ENCODE measurements at regions not wholly inside any gene's neighbourhood (a gene's known extent, or its start where the extent isn't known, plus 50 kb on each side); places are given as distances from the start of the nearest gene placed in this dataset.

- DNase-seq = peak in 43 of 58 donors; percentile 12 to 80 (median 47)
Observed at GRCh38 chr6:167731731-167732422, 94.8 kb upstream of the AFDN start.

- peak in 3 of 58 donors; percentile 15 to 60 (median 17) for DNase-seq
Observed at GRCh38 chr6:167733740-167734661, 92.7 kb upstream of the AFDN start.

GRCh38 chr6:167734662-167735083 is 92.0 kb upstream of the AFDN start:
- DNase-seq = no peak

GRCh38 chr6:167735084-167735950 is 91.4 kb upstream of the AFDN start:
- DNase-seq = no peak

- DNase-seq = no peak
Observed at GRCh38 chr6:167735951-167736288, 90.8 kb upstream of the AFDN start.

GRCh38 chr6:167736486-167737204 is 90.1 kb upstream of the AFDN start:
- DNase-seq = no peak

- DNase-seq = no peak
Observed at GRCh38 chr6:167737205-167737830, 89.4 kb upstream of the AFDN start.

GRCh38 chr6:167738386-167738785 is 88.3 kb upstream of the AFDN start:
- no peak for DNase-seq

GRCh38 chr6:167739721-167740475 is 86.8 kb upstream of the AFDN start:
- DNase-seq = no peak

- no peak for DNase-seq
Observed at GRCh38 chr6:167742719-167743303, 83.9 kb upstream of the AFDN start.

- no peak for DNase-seq
Observed at GRCh38 chr6:167744681-167745669, 81.7 kb upstream of the AFDN start.

GRCh38 chr6:167745670-167746389 is 80.9 kb upstream of the AFDN start:
- DNase-seq = peak in 2 of 58 donors; percentile 15 to 17

- DNase-seq = no peak
Observed at GRCh38 chr6:167746390-167746907, 80.3 kb upstream of the AFDN start.

- no peak for DNase-seq
Observed at GRCh38 chr6:167746975-167747374, 79.7 kb upstream of the AFDN start.

GRCh38 chr6:167747645-167748044 is 79.1 kb upstream of the AFDN start:
- no peak for DNase-seq

- no peak for DNase-seq
Observed at GRCh38 chr6:167748046-167748445, 78.7 kb upstream of the AFDN start.

All from anterior cingulate cortex (tissue), 58 donors.